Vagina (tissue), 2 donors: ENCODE measurements at regions not wholly inside any gene's neighbourhood (a gene's known extent, or its start where the extent isn't known, plus 50 kb on each side); places are given as distances from the start of the nearest gene placed in this dataset.

Experiments
- DNase-seq, 2 donors: peaks; one replicate each; pipeline ENCODE4 v3.0.0-alpha.2; 2017; ENCODE audit errors: extremely low spot score in 2 of 2
- H3K27ac ChIP-seq: fragments of 200-600 bp; sonication (generic); one replicate; pipeline ENCODE4 v1.5.1; 2019
- H3K27me3 ChIP-seq: fragments of 200-600 bp; sonication (generic); one replicate; pipeline ENCODE4 v1.5.1; 2019
- H3K36me3 ChIP-seq, 2 donors: fragments of 200-600 bp; sonication (generic); one replicate each; pipeline ENCODE4 v1.5.1; 2017 to 2019
- H3K4me1 ChIP-seq: fragments of 200-600 bp; sonication (generic); one replicate; pipeline ENCODE4 v1.5.1; 2019
- H3K4me3 ChIP-seq, 2 donors: fragments of 200-600 bp; sonication (generic); 1 replicate in 1 of 2; 2 replicates in 1 of 2; pipeline ENCODE4 v1.5.1; 2016 to 2019
- H3K9me3 ChIP-seq: fragments of 200-600 bp; sonication (generic); one replicate; pipeline ENCODE4 v1.5.1; 2019
- POLR2A ChIP-seq, 2 donors: fragments of 450-650 bp; IDR thresholded peaks; one replicate each; pipeline ENCODE4 v1.6.1; 2017; ENCODE audit warnings: antibody characterized with exemption in 2 of 2, mild to moderate bottlenecking in 2 of 2, moderate library complexity in 2 of 2
- POLR2AphosphoS5 ChIP-seq, 2 donors: sonication (generic); formaldehyde crosslinking; IDR thresholded peaks; one replicate each; pipeline ENCODE4 v1.9.0; 2017; ENCODE audit warnings: antibody characterized with exemption in 2 of 2, mild to moderate bottlenecking in 2 of 2, low read depth in 1 of 2; ENCODE audit not compliant: insufficient read depth in 1 of 2
- intact Hi-C: fragments of 100-400 bp; cut with DNase I; formaldehyde crosslinking; loops from one replicate; pipeline ENCODE4 v1.15.1; 2023
- TF ChIP-seq, protein P1 (sequence below), 3 experiments: fragments of 450-650 bp in 2 of 3; fragments of 200-600 bp in 1 of 3; sonication (generic) in 1 of 3; IDR thresholded peaks; one replicate each; pipeline ENCODE4 v1.5.1; 2017 to 2019; ENCODE audit warnings: antibody characterized with exemption in 3 of 3, mild to moderate bottlenecking in 2 of 3, moderate library complexity in 2 of 3

DNA sequence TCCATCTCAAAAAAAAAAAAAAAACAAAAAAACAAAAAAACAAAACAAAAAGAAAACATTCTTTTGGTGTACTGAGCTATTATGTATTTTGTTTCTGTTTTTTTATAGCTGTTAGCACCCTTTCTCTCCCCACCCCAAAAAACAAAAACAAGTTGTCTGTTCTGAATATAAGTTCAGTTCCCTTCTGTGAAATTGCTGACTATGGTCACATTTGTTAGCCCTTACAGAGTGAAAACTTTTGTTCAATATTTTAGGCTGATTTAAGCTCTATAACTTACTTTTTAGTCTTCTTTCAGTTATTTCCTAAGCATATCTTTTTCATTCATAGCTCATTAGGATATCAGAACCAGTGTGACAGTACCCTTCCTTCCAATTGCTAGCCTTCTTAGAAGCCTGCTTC lies 1056.6 kb upstream of the NCAM2 start:
- no peak overlapping the region for H3K27ac ChIP-seq
- DNase-seq = no peak
- no peaks in the 10 kb centered on the region for H3K4me1 ChIP-seq
- intact Hi-C loops = no loop called here
- H3K4me3 ChIP-seq = no peak overlapping the region
- TF ChIP-seq, protein P1, sequence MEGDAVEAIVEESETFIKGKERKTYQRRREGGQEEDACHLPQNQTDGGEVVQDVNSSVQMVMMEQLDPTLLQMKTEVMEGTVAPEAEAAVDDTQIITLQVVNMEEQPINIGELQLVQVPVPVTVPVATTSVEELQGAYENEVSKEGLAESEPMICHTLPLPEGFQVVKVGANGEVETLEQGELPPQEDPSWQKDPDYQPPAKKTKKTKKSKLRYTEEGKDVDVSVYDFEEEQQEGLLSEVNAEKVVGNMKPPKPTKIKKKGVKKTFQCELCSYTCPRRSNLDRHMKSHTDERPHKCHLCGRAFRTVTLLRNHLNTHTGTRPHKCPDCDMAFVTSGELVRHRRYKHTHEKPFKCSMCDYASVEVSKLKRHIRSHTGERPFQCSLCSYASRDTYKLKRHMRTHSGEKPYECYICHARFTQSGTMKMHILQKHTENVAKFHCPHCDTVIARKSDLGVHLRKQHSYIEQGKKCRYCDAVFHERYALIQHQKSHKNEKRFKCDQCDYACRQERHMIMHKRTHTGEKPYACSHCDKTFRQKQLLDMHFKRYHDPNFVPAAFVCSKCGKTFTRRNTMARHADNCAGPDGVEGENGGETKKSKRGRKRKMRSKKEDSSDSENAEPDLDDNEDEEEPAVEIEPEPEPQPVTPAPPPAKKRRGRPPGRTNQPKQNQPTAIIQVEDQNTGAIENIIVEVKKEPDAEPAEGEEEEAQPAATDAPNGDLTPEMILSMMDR (IDR thresholded peaks at IDR 0.05) = no peak
- TF ChIP-seq POLR2AphosphoS5 (IDR thresholded peaks at IDR 0.05; ENCODE audit: insufficient read depth in 1 of 2, low read depth in 1 of 2) = no peak
- no peaks in the 10 kb centered on the region for H3K36me3 ChIP-seq
- H3K27me3 ChIP-seq = no peaks in the 10 kb centered on the region
- no peaks in the 10 kb centered on the region for H3K9me3 ChIP-seq

DNA sequence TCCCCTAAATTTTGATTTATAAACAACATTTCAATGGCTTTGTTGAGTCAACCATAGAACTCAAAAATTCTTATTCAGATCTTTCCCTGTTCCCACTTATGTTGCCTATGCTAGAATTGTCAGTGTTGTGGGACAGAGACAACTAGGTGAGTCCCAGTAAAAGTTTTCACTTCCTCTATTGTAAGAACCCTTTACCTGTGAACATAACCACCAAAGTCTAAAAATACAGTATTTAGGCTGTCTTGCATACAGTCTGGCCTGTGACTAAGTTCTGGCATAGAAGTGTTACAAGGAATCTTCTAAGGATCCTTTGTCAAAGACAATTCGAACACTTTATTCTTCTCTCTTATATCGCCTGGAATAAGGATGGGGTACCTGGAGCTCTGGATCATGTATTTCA lies 1047.9 kb upstream of the NCAM2 start:
- H3K4me1 ChIP-seq = no peaks in the 10 kb centered on the region
- TF ChIP-seq, protein P1 (IDR thresholded peaks at IDR 0.05) = no peak
- TF ChIP-seq POLR2A (IDR thresholded peaks at IDR 0.05) (no peak), POLR2AphosphoS5 (IDR thresholded peaks at IDR 0.05; ENCODE audit: insufficient read depth in 1 of 2, low read depth in 1 of 2) (no peak)
- DNase-seq = no peak
- no peaks in the 10 kb centered on the region for H3K9me3 ChIP-seq
- H3K27ac ChIP-seq = no peak overlapping the region
- intact Hi-C loops = no loop called here
- H3K36me3 ChIP-seq = no peaks in the 10 kb centered on the region
- no peak overlapping the region for H3K4me3 ChIP-seq
- H3K27me3 ChIP-seq = no peaks in the 10 kb centered on the region

DNA sequence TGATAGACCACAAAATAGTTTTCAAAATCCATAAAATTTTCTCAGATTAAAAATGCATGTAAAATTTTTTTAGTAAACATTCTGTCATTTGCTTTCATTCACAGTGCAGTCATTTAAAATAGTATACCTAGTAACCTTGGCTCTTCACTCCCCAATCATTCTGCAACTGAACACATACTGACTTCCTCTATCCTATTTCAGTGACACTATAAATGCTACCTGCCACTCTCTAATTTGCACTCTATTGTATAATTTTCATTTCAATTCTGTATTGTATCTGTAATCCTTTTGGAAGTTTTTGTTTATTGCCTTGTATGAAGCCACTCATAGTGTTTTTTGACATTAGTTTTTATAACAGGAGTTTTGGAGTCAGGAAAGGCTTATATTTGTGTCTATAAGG lies 1029.1 kb upstream of the NCAM2 start:
- intact Hi-C loops = no loop called here
- no peaks in the 10 kb centered on the region for H3K27me3 ChIP-seq
- no peaks in the 10 kb centered on the region for H3K4me1 ChIP-seq
- TF ChIP-seq, protein P1 (IDR thresholded peaks at IDR 0.05) = no peak
- no peak for TF ChIP-seq POLR2AphosphoS5 (IDR thresholded peaks at IDR 0.05; ENCODE audit: insufficient read depth in 1 of 2, low read depth in 1 of 2)
- no peak for TF ChIP-seq POLR2A (IDR thresholded peaks at IDR 0.05)
- H3K36me3 ChIP-seq = no peaks in the 10 kb centered on the region
- H3K9me3 ChIP-seq = no peaks in the 10 kb centered on the region
- DNase-seq = no peak
- H3K27ac ChIP-seq = no peak overlapping the region
- H3K4me3 ChIP-seq = no peak overlapping the region

DNA sequence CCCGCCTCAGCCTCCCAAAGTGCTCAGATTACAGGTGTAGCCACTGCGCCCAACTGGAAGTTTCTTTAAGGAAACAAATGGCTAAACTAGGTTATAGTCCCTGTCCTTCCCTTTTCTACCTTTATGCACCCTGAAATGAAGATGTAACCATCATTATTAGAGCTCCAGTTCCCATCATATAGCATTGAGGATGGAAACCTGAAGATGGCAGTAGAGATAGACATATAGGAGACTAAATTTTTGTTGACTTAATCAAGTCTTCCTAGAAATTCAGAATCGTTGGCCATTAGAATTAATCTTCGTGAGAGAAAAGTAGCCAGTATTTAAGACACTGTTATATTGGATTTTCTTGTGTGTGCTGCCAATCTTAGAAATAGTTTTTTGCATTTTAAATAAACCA lies 1016.3 kb upstream of the NCAM2 start:
- DNase-seq = no peak
- no peak overlapping the region for H3K27ac ChIP-seq
- intact Hi-C loops = no loop called here
- H3K36me3 ChIP-seq = no peaks in the 10 kb centered on the region
- no peak overlapping the region for H3K4me3 ChIP-seq
- H3K27me3 ChIP-seq = no peaks in the 10 kb centered on the region
- no peaks in the 10 kb centered on the region for H3K9me3 ChIP-seq
- TF ChIP-seq, protein P1 (IDR thresholded peaks at IDR 0.05) = no peak
- no peak for TF ChIP-seq POLR2A (IDR thresholded peaks at IDR 0.05)
- no peak for TF ChIP-seq POLR2AphosphoS5 (IDR thresholded peaks at IDR 0.05; ENCODE audit: insufficient read depth in 1 of 2, low read depth in 1 of 2)
- no peaks in the 10 kb centered on the region for H3K4me1 ChIP-seq

DNA sequence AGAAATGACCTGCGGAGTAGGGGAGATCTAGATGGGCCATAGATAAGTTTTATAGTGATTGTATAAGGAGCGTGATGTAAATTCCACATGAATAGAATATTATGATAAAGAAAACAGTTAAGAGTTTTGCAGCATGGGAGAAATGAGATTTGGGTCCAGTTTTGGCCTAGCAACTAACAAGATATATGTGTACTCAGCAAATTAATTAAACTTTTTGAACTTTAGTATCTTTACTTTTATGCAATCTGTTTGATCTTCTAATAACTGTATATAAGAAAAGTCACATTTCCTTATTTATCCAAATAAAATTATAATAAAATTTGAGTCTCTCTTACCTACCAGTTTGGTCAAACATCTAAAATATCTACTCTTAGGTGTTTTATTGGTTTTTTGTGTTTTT lies 1011.8 kb upstream of the NCAM2 start:
- no peak overlapping the region for H3K27ac ChIP-seq
- intact Hi-C loops = no loop called here
- TF ChIP-seq, protein P1 (IDR thresholded peaks at IDR 0.05) = no peak
- no peak for TF ChIP-seq POLR2AphosphoS5 (IDR thresholded peaks at IDR 0.05; ENCODE audit: insufficient read depth in 1 of 2, low read depth in 1 of 2)
- TF ChIP-seq POLR2A (IDR thresholded peaks at IDR 0.05) = no peak
- H3K27me3 ChIP-seq = no peaks in the 10 kb centered on the region
- no peak overlapping the region for H3K4me3 ChIP-seq
- H3K4me1 ChIP-seq = no peaks in the 10 kb centered on the region
- H3K36me3 ChIP-seq = no peaks in the 10 kb centered on the region
- DNase-seq = no peak
- no peaks in the 10 kb centered on the region for H3K9me3 ChIP-seq
